GM12892 (cell line): ENCODE measurements at regions not wholly inside any gene's neighbourhood (a gene's known extent, or its start where the extent isn't known, plus 50 kb on each side); places are given as distances from the start of the nearest gene placed in this dataset.
A peak's percentile ranks its signal among the peaks of the same experiment; 100 is the strongest.
"Not testable (repeated sequence)": the region's sequence is repeated elsewhere in the genome, so short reads cannot be mapped to it uniquely, and the experiment has no call there.

ENCODE experiments used
- DNase-seq: peaks from one replicate; pipeline ENCODE4 v3.0.0; 2011; ENCODE audit not compliant: insufficient read length
- FAIRE-seq: peaks from 2 replicates; lab custom pipeline; 2011; peaks lifted over from hg19 to GRCh38; lab: Jason Lieb, UNC
- POLR2A ChIP-seq: IDR thresholded peaks from 2 replicates; pipeline ENCODE4 v1.6.1; 2011; ENCODE audit warnings: low read depth, low read length, control low read depth
- POLR2AphosphoS5 ChIP-seq: IDR thresholded peaks from 2 replicates; pipeline ENCODE4 v1.6.1; 2011; ENCODE audit warnings: low read depth, low read length, control low read depth
- TAF1 ChIP-seq: IDR thresholded peaks from 2 replicates; pipeline ENCODE4 v1.6.1; 2011; ENCODE audit warnings: low read depth, mild to moderate bottlenecking, control low read depth, low read length, borderline replicate concordance

DNA sequence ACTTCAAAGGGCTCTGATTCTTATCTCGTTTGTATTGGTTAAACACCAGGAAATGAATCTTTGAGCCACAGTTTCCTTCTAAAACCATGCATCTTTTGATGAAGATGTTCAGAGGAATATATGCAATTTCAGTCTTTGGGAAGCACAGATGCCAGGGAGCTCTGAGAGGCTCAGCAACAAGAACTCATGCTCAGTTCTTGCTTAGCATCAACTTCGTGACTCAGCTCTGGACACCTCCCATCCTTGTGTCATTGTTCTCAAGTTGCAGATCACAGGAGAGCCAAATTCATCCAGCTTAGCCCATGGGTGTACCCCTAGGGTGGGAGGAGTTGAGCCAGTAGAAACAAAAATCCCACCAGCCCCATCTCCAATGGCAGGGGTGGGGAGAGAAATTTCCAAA, 219.6 kb upstream of the MAOA start:
- TF ChIP-seq POLR2AphosphoS5 (no peak), POLR2A (no peak), TAF1 (no peak)
- FAIRE-seq, result no peak
- no peak for DNase-seq

DNA sequence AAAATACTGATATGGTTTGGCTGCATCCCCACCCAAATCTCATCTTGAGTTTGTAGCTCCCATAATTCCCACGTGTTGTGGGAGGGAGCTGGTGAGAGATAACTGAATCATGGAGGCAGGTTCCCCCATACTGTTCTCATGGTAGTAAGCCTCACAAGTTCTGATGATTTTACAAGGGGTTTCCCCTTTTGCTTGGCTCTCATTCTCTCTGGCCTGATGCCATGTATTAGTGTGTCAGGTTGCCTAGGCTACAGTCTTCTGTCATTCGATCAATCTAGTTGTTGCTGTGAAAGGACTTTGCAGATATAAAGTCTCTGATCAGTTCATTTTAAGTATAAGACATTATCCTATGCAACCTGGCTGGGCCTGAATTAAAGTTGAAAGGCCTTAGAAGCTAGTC, 209.3 kb upstream of the MAOA start:
- no peak for TF ChIP-seq POLR2AphosphoS5
- TF ChIP-seq TAF1, result no peak
- TF ChIP-seq POLR2A, result no peak
- FAIRE-seq (no peak), DNase-seq (no peak)

DNA sequence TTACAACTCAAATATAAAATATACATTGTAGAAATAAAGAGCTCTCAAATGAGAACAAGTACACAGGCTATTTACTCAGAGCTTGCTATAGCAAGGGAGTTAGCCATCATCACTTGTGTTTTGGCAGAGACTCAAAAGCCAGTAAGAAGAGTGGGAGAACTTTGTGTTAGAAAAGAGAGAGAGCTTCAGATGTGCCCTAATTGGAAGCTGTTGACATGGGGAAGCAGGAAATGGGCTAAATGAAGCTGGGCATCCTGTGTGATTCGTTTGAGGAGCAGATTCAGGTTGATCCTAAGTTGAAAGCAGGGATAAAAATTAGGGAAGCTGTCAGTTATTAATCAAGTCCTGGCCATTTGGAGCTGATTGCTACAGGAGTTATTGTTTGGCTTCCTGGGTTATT, 207.4 kb upstream of the MAOA start:
- no peak for DNase-seq
- TF ChIP-seq POLR2AphosphoS5 (no peak), TAF1 (no peak), POLR2A (no peak)
- FAIRE-seq, result no peak

DNA sequence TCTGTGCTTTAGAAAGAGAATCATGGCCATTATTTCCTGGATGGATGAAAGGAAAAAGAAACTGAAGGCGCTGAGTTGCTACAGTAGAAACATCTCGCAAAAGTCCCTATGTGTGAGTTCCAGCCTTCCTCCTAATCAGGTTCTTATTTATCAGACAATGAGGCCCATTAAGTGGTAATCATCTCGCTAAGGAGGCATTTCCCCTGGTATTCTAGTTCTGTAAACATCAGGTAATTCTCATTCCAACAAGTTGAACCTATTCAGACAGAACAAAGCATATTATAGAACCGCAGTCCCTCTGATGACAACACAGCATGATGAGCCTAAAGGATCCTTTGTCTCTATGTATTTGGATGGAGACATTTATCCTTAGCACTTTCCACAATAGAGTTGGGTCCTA, 205.7 kb upstream of the MAOA start:
- TF ChIP-seq POLR2AphosphoS5 (no peak), POLR2A (no peak), TAF1 (no peak)
- no peak for FAIRE-seq
- DNase-seq, result no peak

DNA sequence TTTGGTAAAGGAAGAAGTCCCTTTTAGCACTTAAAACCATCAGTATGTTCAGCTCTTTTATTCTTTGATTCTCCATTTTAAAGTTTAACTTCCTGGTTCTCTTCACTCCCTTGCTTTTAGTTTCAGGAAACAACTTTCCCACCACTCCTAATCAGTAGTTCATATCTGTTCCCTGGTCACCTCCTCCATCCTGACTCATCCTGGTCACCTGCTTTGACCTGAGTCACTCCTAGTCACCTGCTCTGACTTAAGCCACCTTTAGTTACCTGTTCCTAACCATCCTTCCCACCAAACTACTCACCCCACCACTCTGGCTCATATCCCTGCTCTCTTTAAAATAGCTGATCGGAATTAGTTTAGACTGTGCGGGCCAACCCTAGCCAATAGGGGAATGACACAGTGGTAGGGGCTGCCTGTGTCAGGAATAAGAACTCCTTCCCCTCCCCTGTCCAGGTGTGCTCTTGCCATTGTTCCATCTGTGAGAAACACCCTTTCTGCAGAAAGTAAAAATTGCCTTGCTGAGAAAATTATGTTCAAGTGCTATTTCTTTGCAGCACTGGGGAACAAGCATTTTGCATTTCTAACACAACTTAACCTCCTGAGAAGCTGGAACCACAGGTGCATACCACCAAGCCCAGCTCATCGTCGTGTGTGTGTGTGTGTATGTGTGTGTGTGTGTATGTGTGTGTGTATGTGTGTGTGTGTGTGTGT, 204.0 kb upstream of the MAOA start:
- peak; percentile 53 for FAIRE-seq
- DNase-seq, result not testable (repeated sequence)

DNA sequence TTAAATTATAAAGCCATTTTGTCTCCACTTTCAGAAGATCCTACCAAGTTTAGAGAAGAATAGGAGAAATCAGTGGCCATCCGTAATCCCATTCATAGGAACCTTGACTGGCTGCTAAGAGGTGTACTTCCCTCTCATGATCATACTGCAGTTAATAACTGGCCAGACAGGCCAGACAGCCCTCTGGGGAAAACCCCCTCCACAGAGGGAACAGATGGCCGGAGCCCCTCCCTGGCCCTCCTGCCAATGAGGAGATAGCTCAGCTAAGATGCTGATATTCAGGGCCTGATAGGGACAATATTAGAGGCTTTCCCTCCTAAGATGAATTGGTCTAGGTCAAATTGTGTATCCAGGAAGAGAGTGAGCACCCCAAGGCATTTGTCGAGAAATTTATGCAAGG, 200.0 kb upstream of the MAOA start:
- no peak for TF ChIP-seq TAF1
- TF ChIP-seq POLR2AphosphoS5, result no peak
- TF ChIP-seq POLR2A, result no peak
- no peak for FAIRE-seq
- DNase-seq, result no peak

DNA sequence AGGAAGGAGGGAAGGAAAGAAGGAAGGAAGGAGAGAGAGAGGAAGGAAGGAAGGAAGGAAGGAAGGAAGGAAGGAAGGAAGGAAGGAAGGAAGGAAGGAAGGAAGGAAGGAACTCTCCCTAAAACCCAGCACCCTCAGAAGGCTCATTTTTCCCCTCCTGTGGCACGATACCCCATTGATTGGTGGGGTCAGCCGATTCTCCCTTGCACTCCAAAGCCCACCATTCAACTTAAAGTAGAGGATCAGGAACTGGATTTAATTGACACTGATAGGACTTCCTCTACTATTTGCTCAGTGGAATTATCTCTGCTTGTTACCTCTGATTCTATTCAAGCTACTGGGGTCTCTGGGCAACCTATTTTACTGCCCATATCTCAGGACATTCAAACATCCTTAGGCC, 199.2 kb upstream of the MAOA start:
- FAIRE-seq (no peak), DNase-seq (no peak)
- TF ChIP-seq POLR2AphosphoS5, result no peak

DNA sequence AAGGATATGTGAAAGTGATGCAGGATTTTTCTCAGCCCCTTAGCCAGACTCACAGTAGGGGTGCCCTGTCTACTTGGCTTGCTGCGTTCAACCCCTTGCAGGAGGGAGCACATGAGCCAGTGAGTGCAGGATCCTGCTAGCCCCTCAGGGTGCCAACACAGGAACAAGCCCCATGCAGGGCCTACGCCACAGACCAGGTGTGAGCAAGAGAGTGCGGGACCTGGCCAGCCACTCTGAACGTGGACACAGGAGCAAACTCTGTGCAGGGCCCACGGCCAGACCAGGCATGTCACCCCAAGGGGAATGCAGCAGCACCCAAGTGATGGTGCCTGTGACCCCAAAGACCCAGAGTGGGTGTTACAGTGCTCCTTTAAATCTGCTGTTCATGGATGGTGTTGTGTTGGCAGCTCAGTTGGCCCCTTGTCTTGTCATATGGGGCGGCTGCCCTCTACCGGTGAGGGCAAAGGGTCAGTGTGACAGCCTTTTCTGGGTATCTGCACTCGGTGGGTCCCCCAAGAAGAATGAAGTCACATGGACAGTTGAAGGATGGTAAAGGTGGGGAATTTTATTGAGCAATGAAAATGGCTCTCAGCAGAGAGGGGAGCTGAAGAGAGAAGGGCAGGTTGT, 188.4 kb upstream of the MAOA start:
- FAIRE-seq, result no peak
- no peak for DNase-seq
- no peak for TF ChIP-seq POLR2A
- no peak for TF ChIP-seq POLR2AphosphoS5
- no peak for TF ChIP-seq TAF1

DNA sequence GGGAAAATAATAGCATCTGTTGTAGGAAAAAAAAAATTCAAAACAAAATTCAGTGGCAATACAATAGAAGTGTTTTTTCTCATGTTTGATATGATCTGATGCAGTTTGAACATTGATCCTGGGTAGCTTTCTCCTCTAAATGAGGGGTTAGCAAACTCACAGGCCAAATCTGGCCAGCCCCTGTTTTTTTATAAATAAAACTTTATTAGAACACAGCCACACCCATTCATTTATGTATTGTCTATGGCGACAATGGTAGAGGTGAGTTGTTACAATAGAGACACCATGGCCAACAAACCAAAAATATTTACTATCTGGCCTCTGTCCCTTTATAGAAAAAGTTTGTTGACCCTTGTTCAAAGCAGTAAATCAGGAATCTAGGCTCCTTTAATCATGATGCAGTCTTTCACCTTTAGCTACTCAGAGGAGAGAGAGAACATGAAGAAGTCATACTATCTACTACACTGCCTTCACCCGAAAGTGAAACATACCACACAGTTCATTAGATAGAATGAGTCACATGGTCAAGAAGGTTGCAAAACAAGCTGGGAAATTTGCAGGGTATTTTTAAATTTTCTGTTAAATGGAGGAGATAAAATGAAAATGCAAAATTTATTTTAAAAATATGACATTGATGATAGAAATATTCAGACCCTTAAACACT, 186.6 kb upstream of the MAOA start:
- FAIRE-seq (no peak), DNase-seq (no peak)

DNA sequence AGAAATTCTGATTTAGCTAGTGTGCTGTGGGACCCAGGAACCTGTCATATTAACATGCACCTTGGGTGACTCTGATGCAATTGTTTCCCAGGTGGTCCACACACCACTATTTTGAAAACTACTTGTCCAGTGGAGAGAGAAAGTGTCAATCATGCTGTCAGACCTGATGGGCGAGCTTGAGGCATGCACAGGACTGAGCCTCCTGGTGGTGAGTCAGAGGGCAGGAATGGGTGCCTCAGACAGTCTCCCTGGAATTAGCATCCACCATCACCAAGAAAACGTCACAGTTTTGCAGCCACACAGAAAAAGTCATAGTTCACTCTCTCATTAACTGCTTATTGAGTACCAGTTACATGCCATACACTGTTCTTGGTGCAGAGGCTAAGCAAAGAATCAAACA, 181.8 kb upstream of the MAOA start:
- TF ChIP-seq POLR2AphosphoS5 (no peak), TAF1 (no peak), POLR2A (no peak)
- no peak for FAIRE-seq
- DNase-seq, result no peak

More for the DNA sequence above, 186.6 kb upstream of the MAOA start:
- no peak for TF ChIP-seq POLR2A
- TF ChIP-seq POLR2AphosphoS5, result no peak
- TF ChIP-seq TAF1, result no peak

DNA sequence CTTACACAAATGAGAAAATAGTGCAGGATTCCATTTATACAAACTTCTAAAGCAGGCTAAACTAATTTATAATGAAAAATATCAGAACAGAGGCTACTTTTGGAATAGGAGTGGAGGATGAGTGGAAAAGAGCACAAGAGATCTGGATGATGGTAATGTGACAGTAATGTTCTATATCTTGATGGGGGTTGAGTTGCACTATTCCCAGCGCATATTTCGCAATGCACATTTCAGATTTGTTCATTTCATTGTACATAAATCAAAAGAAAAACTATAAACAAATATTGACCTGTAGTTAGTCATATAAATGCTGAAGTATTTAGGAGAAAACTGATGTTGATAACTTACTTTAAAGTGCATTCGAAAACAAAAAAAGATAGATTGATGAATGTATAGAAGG, 177.0 kb upstream of the MAOA start:
- no peak for FAIRE-seq
- no peak for DNase-seq
- TF ChIP-seq POLR2A (no peak), POLR2AphosphoS5 (no peak), TAF1 (no peak)

DNA sequence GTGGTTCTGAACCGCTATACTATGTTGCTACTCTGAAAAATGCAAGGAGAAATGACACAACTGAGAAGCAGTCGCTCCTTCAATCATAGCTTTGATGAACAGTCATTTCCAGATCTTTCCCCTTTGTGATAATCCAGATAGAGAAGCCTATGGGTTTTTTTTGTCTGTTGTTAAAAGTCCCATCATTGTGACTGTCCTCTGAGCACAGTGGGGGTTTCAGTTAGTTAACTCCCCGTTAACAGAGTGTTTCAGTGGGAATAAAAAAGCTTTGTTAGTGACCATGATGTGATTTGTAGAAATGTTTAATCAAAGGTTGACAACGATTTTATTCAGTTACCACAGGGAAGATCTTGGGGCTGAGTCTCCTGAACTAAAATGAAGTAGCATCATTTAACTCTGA, 176.2 kb upstream of the MAOA start:
- FAIRE-seq (no peak), DNase-seq (no peak)
- TF ChIP-seq POLR2A (no peak), TAF1 (no peak), POLR2AphosphoS5 (no peak)
